ENCODE measurements at regions not wholly inside any gene's neighbourhood (a gene's known extent, or its start where the extent isn't known, plus 50 kb on each side); places are given as distances from the start of the nearest gene placed in this dataset.
"Not testable (repeated sequence)": the region's sequence is repeated elsewhere in the genome, so short reads cannot be mapped to it uniquely, and the experiment has no call there.

DNA sequence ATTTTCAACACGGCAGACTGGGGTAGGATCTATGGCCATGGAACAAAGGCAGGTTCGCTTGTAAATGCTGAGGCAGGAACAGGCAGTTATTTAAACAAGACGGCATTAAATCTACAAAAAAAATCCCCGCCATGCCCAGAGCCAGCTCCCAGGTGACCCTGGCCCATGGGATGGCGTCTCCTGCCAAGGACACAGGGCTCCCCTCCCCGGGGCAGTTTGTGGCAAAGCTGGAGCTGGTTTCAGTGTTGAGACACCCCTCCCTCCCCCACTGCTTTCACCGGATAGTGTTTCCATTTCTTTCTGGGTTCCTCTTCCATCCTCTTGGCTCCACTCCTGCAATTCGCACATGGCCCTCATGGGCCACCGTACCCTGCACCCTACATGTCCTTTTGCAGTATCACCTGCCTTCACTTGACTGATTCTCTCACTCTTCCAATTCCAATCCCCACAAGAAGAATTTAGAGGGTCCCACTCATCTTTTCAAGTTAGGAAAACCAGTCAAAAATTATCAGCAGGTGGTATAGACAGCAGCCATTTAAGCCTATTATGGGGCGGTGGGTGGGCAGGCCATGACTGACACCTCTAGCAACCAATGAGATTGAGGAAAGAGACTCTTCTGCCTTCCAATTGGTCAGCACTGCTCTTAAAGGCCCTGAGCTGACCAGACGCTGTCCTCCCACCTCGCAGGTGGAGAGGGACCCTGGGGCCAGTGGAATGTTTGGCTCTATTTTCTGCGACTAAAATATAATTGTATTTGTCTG is 52.0 kb downstream of the OLIG1 start:
- no peak for ATAC-seq

DNA sequence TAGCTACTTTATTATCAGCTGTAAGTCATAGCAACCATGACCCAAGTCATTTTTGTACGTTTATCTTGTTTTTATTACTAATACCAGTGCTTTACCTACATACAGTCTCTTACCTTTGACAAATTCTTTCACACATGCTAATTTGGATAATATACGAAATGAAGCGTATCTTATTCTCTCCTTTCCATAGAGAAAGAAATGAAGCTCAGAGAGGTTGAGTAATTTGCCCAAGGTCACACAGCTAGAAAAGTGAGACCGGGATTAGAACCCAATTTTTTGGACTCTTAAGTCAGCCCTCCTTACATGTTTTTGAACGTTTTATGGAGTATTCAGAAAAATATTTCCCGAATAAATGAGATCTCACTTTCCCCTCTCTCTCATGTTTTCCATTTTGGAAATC is 52.6 kb downstream of the OLIG1 start:
- no peak for ATAC-seq

DNA sequence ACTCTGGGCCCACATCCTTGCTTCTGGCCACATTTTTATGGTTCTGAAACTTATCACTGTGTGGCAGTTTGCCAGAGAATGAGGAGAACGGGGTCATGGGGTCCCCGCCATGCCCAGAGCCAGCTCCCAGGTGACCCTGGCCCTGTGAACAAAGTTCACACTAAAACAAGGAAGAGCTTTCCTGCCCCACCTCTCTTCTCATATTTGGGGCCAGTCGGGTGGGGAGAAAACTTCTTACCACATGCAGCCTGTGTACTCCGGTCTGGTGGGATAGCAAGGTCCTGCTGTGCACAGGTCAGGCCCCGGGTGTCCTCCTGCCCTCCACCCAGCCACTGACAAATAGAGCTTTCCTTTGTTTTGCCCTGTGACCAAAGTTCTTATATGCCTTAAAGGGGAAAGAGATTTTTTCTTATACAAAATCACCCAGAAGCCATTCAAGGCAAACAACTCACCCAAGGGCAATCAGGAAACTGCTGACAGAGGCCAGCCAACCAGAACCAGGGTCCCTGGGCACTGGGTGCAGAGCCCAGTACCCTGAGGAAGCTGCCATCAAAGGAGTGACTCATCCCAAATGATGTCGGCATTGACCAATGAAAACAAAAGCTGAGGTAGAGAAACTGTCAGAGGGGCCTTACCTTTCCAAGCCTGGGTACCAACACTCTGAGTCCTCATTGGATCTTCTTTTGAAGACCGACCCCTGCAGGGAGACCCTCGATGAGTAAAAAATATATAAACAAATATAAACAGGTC is 53.6 kb downstream of the OLIG1 start:
- no peak for ATAC-seq

DNA sequence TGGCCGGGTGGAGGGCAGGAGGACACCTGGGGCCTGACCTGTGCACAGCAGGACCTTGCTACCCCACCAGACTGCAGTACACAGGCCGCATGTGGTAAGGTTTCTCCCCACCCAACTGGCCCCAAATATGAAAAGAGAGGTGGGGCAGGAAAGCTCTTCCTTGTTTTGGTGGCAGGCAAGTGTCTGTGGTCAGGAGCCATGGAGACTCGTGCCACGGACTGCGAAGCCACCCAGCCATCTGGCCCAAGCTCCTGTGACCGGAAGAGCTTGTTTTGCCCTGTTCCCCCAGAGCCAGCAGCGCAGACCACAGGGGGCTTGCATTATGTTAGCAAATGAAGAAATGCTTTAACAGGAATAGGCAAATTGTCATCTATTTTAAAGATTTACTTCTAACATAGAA is 54.9 kb downstream of the OLIG1 start:
- ATAC-seq, result no peak

GRCh38 chr21:33125680-33126375 is 55.9 kb downstream of the OLIG1 start:
- no peak for ATAC-seq

DNA sequence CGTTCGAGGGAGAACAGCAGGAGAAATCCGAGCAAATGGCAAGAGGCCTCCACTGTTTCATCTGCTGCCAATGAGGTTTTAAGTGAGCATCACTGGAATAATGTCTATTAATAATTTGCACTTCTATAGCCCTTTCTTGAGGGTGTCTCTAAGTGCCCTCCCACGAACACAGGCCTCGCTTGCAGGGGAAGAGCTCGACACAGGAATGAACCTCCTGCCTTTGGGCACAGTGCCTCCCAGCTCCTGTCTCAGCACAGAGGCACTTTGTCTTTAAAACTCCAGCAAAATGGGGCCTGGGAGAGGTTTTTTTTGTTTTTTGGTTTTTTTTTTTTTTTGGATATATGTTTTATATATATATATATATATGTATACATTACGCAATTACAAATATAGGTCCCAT is 56.6 kb downstream of the OLIG1 start:
- ATAC-seq, result no peak

DNA sequence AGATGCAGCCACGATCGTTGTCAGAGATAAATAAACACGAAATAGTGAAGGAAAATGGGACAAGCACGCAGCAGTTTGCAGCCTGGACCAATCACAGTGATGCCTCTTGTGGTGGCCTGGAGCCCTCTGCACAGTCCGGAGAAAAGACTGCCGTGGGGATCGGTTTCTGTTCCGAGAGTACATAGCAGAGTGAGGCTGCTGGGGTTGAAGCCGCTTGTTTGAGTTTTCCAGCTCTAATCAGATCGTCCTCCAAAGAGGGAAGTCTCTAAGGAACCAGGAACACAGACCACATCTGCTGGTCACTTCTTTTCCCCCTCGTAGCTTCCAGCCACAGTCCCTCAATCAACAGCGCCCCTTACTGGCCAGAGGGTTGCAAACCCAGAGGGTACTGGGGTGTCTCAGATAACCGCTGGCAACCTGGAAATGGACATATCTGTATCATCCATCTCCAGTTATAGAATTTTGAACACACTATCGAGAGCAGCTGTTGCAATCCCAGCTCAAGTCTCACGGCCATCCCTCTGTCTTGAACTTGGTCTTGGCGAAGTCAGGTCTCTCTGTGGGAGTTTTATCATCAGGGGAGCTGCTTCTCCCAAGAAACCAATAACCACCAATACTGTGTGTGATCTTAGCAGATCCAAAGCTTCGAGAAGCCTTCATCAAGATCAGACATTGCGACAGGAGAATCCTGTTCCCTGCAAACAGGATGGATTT is 57.4 kb downstream of the OLIG1 start:
- ATAC-seq, result peak; percentile 65

- no peak for ATAC-seq
Observed at GRCh38 chr21:33127868-33128242, 57.9 kb downstream of the OLIG1 start.

DNA sequence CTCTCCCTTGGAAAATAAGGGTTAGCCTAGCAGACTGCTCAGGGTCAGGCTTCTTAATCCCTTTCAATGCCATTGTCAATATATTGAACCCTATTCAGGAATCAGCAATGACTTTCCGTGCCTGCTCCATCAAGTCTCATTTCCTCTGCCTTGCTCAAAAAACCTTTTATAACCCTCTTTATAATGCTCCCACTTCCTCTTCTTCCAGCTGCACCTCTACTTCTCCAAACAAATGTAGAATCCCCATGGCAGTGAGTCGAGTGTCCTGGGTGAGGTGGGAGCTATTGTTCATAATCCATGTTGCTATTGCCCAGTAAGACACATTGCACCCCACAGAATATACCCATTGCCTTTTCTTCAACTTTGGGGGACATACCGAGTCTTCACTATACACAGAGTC is 58.6 kb downstream of the OLIG1 start:
- no peak for ATAC-seq

GRCh38 chr21:33132054-33132453 is 62.1 kb downstream of the OLIG1 start:
- no peak for ATAC-seq

GRCh38 chr21:33133892-33134291 is 64.0 kb downstream of the OLIG1 start:
- ATAC-seq, result no peak

DNA sequence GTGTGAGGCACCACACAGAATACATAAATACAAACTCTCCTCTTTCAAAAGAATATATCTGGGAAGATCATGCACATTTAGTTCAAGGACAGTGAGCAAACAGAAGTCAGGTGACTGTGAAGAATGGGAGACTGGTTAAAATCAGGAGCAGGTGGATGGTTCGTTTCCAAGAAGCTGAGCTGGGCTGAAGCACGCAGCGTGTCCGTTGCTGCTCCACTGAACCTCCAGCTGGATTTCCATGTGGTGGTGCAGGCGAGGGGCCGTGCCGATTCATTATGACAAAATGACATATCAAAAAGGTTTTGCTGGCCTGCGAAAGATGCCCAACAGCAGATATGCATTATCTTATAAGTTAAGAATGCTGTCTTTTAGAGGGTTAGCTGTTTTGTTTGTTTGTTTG is 66.0 kb downstream of the OLIG1 start:
- ATAC-seq, result no peak

DNA sequence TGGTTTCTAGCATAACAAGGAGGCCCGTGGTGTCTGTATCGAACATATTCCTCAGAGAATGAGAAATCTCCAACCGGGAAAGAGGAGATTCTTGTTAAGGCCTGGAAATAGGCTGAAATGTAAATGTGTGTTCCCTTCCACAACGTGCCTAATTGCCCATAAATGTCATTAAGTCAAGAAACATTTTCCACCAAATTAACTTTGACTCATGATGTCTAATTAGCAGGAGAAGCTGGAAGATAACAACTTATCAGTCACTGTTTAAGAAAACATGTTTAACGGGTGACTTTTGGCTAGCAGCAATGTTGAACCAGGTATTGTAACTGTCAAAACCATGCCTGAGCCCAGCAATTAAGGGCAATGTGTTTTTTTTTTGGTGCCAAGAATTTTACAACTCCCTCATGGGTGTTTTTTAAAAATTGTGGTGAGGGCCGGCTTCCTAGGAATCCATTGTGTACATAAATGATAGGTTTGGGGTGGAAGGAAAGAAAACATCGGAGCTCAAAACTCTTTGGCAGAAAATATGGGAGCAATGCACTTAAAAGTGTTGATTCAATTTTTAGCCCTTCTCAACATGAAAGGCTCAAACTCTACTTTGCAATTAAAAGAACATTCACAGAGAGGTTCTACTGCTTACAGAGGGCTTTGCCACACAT is 67.0 kb downstream of the OLIG1 start:
- no peak for ATAC-seq

GRCh38 chr21:33139084-33139483 is 69.1 kb downstream of the OLIG1 start:
- no peak for ATAC-seq

GRCh38 chr21:33140288-33140687 is 70.3 kb downstream of the OLIG1 start:
- no peak for ATAC-seq

- no peak for ATAC-seq
Observed at GRCh38 chr21:33146467-33146866, 76.5 kb downstream of the OLIG1 start.

- ATAC-seq, result no peak
Observed at GRCh38 chr21:33149181-33149580, 79.2 kb downstream of the OLIG1 start.

GRCh38 chr21:33150968-33151367 is 78.8 kb upstream of the IFNAR2 start:
- not testable (repeated sequence) for ATAC-seq

DNA sequence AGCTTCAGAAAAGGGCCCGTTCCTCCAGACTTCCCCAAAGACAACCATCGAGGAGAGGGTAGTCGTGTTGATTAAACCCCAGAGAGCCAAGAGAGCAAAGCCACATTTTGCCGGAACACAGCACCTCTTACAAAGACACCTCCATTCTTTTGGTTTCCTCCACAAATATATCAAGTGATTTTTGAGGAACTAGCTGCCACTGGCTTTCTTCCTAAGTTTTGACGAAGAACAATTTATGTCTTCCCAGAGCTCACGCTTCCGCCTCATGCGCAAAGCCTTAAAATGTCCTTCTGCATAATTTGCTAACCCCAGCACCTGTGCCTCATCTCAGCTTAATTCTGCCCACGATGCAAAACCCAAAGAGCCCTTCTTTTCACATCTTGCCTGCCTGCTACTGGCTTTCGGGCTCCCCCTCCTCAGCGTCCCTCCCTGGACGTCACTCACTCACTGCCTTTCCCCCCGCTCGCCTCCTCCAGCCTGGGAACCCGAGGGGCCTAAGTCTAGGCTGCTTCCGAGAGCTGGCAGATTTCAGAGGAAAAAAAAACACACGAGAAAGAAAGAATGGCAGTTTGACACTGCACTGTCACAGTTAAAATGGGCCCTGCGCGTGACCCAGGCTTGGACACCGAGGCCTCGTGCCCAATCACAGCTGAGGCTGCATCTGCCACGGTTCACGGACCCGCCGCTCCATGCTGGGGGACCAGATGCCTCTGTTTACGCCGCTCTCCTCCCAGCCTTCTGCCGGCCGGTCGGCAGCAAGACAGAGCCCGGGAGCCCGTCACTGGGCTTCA is 77.6 kb upstream of the IFNAR2 start:
- no peak for ATAC-seq

- no peak for ATAC-seq
Observed at GRCh38 chr21:33152732-33153130, 77.0 kb upstream of the IFNAR2 start.

DNA sequence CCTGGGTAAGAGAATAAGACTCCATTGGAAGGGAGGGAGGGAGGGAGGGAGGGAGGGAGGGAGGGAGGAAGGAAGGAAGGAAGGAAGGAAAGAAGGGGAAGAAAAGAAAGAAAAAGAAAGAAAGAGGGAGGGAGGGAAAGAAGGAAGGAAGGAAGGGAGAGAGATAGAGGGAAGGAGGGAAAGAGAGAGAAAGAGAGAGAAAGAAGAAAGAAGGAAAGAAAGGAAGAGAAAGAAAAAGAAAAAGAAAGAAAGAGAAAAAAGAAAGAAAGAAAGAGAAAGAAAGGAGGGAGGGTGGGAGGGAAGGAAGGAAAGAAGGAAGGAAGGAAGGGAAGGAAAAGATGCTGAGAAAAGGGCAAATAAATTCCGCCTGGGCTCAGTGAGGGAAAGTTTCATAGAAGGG is 74.7 kb upstream of the IFNAR2 start:
- no peak for ATAC-seq

- ATAC-seq, result no peak
Observed at GRCh38 chr21:33155422-33155821, 74.3 kb upstream of the IFNAR2 start.

Data from esophagus mucosa (tissue), 1 donor.